Fibroblast of the aortic adventitia (primary cell): ENCODE measurements at regions not wholly inside any gene's neighbourhood (a gene's known extent, or its start where the extent isn't known, plus 50 kb on each side); places are given as distances from the start of the nearest gene placed in this dataset.

Experiments used
- DNase-seq: peaks from one replicate; pipeline ENCODE4 v3.0.0-alpha.2; 2010; ENCODE audit warnings: low read depth
- H3K4me3 ChIP-seq: 2 replicates; pipeline ENCODE4 v1.5.1; 2011; ENCODE audit warnings: low read depth, mild to moderate bottlenecking, control low read depth, low read length, moderate library complexity
- TF ChIP-seq, protein P1 (sequence below): IDR thresholded peaks from 2 replicates; pipeline ENCODE4 v1.5.1; 2011; ENCODE audit warnings: mild to moderate bottlenecking, low read length, control low read depth, inconsistent platforms; ENCODE audit not compliant: insufficient read depth

DNA sequence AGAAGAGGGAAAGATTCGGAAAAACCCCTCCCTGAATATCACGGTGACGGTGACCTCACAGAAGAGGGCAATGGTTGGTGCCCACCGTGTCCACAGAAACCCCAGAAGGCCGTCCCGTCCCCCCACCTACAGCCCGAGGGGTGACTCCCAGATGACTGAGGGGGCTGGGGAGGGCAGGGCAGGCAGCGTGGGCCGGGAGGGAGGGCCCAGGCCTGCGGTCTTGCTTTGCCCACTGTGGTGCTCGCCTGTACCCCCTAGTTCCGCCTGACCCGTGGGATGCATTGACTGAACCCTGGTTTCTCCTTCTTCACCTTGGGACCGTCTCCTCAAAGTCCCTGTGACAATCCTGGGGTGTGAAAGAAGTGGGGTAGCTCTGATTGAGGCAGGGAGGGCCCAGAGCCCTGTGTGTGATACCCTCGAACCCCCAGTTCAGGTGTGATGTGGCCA, 526.7 kb downstream of the BRD1 start:
- no peak for DNase-seq
- TF ChIP-seq, protein P1, sequence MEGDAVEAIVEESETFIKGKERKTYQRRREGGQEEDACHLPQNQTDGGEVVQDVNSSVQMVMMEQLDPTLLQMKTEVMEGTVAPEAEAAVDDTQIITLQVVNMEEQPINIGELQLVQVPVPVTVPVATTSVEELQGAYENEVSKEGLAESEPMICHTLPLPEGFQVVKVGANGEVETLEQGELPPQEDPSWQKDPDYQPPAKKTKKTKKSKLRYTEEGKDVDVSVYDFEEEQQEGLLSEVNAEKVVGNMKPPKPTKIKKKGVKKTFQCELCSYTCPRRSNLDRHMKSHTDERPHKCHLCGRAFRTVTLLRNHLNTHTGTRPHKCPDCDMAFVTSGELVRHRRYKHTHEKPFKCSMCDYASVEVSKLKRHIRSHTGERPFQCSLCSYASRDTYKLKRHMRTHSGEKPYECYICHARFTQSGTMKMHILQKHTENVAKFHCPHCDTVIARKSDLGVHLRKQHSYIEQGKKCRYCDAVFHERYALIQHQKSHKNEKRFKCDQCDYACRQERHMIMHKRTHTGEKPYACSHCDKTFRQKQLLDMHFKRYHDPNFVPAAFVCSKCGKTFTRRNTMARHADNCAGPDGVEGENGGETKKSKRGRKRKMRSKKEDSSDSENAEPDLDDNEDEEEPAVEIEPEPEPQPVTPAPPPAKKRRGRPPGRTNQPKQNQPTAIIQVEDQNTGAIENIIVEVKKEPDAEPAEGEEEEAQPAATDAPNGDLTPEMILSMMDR = no peak
- no peak overlapping the region for H3K4me3 ChIP-seq

GRCh38 chr22:49300241-49300640, 527.4 kb downstream of the BRD1 start:
- TF ChIP-seq, protein P1 = no peak

GRCh38 chr22:49299821-49300231, 527.8 kb downstream of the BRD1 start:
- H3K4me3 ChIP-seq = no peak overlapping the region
- no peak for DNase-seq
- TF ChIP-seq, protein P1 = no peak

More at GRCh38 chr22:49300241-49300640, 527.4 kb downstream of the BRD1 start:
- no peak overlapping the region for H3K4me3 ChIP-seq
- DNase-seq = no peak

- TF ChIP-seq, protein P1 = no peak
- DNase-seq = no peak
- no peak overlapping the region for H3K4me3 ChIP-seq
These were observed 528.6 kb downstream of the BRD1 start for GRCh38 chr22:49298834-49299750.

GRCh38 chr22:49297871-49298721, 529.6 kb downstream of the BRD1 start:
- TF ChIP-seq, protein P1 = no peak
- no peak for DNase-seq
- H3K4me3 ChIP-seq = no peak overlapping the region

- H3K4me3 ChIP-seq = no peak overlapping the region
- no peak for DNase-seq
- TF ChIP-seq, protein P1 = no peak
These were observed 530.3 kb downstream of the BRD1 start for GRCh38 chr22:49297286-49297870.
